Adrenal gland (tissue), 9 donors: ENCODE measurements at regions not wholly inside any gene's neighbourhood (a gene's known extent, or its start where the extent isn't known, plus 50 kb on each side); places are given as distances from the start of the nearest gene placed in this dataset.

ENCODE experiments used
- DNase-seq, 7 donors: peaks; one replicate each; pipeline ENCODE4 v3.0.0-alpha.2; 2019 to 2020
- H3K27ac ChIP-seq, 5 donors: fragments of 200-600 bp; sonication (generic) in 4 of 5; 1 replicate in 3 of 5; 2 replicates in 2 of 5; pipeline versions ENCODE4 v1.5.1 to v1.8.0; 2016 to 2020; ENCODE audit warnings: mild to moderate bottlenecking in 1 of 5
- H3K27me3 ChIP-seq: fragments of 200-600 bp; 2 replicates; pipeline ENCODE4 v1.8.0; 2021
- H3K36me3 ChIP-seq, 2 donors: fragments of 200-600 bp; replicated peaks in 1 of 2; 1 replicate in 1 of 2; 2 replicates in 1 of 2; pipeline versions ENCODE4 v1.5.1 to v1.8.0; 2018 to 2022
- H3K4me1 ChIP-seq, 2 donors: fragments of 200-600 bp; replicated peaks in 1 of 2; 1 replicate in 1 of 2; 2 replicates in 1 of 2; pipeline versions ENCODE4 v1.5.1 to v1.8.0; 2018 to 2021
- H3K4me3 ChIP-seq, 4 donors: fragments of 200-600 bp; sonication (generic) in 3 of 4; one replicate each; pipeline ENCODE4 v1.5.1; 2016 to 2018
- H3K9me3 ChIP-seq, 3 donors: fragments of 200-600 bp; sonication (generic) in 1 of 3; replicated peaks in 1 of 3; 1 replicate in 2 of 3; 2 replicates in 1 of 3; pipeline versions ENCODE4 v1.5.1 to v1.8.0; 2016 to 2021
- POLR2A ChIP-seq, 2 donors: fragments of 450-650 bp; IDR thresholded peaks; one replicate each; pipeline ENCODE4 v1.6.1; 2017; ENCODE audit warnings: antibody characterized with exemption in 2 of 2, mild to moderate bottlenecking in 2 of 2, moderate library complexity in 1 of 2
- WGBS, 4 donors: extraction: QIAGEN DNeasy Blood & Tissue Kit in 2 of 4; methylation state at CpG; one replicate each; pipeline versions ENCODE4 v1.1.5 to v1.1.7; 2013 to 2017; 5-methylcytosine and 5-hydroxymethylcytosine counted together
- intact Hi-C, 2 donors: fragments of 100-400 bp; cut with DNase I; formaldehyde crosslinking; loops; one replicate each; pipeline versions ENCODE4 v1.14.1 to v1.15.0; 2022 to 2023
- TF ChIP-seq, protein P1 (sequence below), 6 experiments: fragments of 450-650 bp in 4 of 6; fragments of 200-600 bp in 2 of 6; sonication (generic) in 1 of 6; IDR thresholded peaks; 1 replicate in 5 of 6; 2 replicates in 1 of 6; pipeline versions ENCODE4 v1.5.1 to v1.8.0; 2016 to 2021; ENCODE audit warnings: antibody characterized with exemption in 6 of 6, mild to moderate bottlenecking in 2 of 6, moderate library complexity in 1 of 6
- donor health status: healthy with polysubstance abuse.
- donor health status: Bipolar disorder and iron deficiency.
- donor health status: DM: yes; HTN: yes; CAD: no.
- donor health status: DM: no; HTN: no; CAD: no.
- donor health status: DM: no; HTN: no; CAD: no.

DNA sequence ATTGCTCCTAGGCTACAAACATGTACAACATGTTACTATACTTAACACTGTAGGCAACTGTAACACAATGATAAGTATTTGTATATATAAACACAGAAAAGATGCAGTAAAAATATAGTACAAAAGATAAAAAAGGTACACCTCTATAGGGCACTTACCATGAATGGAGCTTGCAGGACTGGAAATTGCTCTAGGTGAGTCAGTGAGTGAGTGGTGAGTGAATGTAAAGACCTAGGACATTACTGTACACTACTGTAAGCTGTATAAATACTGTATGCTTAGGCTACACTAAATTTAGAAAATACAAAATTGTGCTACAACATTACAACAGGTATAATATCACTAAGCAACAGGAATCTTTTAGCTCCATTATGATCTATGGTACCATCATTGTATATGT, 312.0 kb upstream of the PREP start:
- no peaks in the 10 kb centered on the region for H3K36me3 ChIP-seq
- intact Hi-C loops, result no loop called here
- H3K27ac ChIP-seq, result no peak overlapping the region

DNA sequence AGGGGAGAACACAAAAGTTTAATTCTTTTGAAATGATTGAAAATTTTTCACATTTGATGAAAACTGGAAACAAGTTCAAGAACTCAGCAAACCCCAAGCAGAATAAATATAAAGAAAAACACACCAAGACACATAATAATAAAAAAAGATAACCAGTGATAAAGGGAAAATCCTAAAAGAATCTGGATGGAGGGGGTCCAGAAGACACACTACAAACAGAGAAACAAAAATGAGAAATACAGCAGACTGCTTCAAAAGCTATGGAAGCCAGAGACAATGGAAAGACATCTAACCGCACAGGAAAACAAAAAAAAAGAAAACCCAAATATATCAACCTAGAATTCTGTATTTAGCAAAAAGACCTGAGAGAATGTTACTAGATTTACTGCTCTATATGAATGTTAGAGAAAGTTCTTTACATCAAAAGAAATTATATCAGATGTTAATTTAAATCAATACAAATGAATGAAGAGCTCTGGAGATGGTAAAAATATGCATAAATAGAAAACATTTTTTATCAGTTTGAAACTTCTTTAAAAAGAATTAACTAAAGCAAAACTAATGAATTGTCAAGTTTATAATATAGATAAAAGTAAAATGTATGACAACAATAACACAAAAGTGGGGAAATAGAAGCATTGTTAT, 310.7 kb upstream of the PREP start:
- TF ChIP-seq, protein P1, sequence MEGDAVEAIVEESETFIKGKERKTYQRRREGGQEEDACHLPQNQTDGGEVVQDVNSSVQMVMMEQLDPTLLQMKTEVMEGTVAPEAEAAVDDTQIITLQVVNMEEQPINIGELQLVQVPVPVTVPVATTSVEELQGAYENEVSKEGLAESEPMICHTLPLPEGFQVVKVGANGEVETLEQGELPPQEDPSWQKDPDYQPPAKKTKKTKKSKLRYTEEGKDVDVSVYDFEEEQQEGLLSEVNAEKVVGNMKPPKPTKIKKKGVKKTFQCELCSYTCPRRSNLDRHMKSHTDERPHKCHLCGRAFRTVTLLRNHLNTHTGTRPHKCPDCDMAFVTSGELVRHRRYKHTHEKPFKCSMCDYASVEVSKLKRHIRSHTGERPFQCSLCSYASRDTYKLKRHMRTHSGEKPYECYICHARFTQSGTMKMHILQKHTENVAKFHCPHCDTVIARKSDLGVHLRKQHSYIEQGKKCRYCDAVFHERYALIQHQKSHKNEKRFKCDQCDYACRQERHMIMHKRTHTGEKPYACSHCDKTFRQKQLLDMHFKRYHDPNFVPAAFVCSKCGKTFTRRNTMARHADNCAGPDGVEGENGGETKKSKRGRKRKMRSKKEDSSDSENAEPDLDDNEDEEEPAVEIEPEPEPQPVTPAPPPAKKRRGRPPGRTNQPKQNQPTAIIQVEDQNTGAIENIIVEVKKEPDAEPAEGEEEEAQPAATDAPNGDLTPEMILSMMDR (IDR thresholded peaks at IDR 0.05), result no peak
- TF ChIP-seq POLR2A (IDR thresholded peaks at IDR 0.05), result no peak
- 77 to 94% (median 86%) methylated on average over 1 of the region's 1 CpG for WGBS, 4 donors
- Histone ChIP-seq H3K27ac (no peak overlapping the region), H3K36me3 (no peaks in the 10 kb centered on the region), H3K4me1 (no peaks in the 10 kb centered on the region), H3K4me3 (no peak overlapping the region), H3K9me3 (peaks cover 0 to 5% (median 4%) of the 10 kb centered on the region in 3 donors), H3K27me3 (no peaks in the 10 kb centered on the region)
- DNase-seq, result no peak
- intact Hi-C loops, result no loop called here

More for the DNA sequence above, 312.0 kb upstream of the PREP start:
- DNase-seq, result no peak
- Histone ChIP-seq H3K4me3 (no peak overlapping the region), H3K4me1 (no peaks in the 10 kb centered on the region), H3K27me3 (no peaks in the 10 kb centered on the region), H3K9me3 (peaks cover 0 to 5% (median 4%) of the 10 kb centered on the region in 3 donors)
- no peak for TF ChIP-seq POLR2A (IDR thresholded peaks at IDR 0.05)
- TF ChIP-seq, protein P1 (IDR thresholded peaks at IDR 0.05), result no peak

- intact Hi-C loops, result no loop called here
- Histone ChIP-seq H3K36me3 (no peaks in the 10 kb centered on the region), H3K27me3 (no peaks in the 10 kb centered on the region), H3K27ac (no peak overlapping the region), H3K9me3 (peaks cover 0 to 5% (median 4%) of the 10 kb centered on the region in 3 donors), H3K4me3 (no peak overlapping the region), H3K4me1 (no peaks in the 10 kb centered on the region)
- TF ChIP-seq, protein P1 (IDR thresholded peaks at IDR 0.05), result no peak
- TF ChIP-seq POLR2A (IDR thresholded peaks at IDR 0.05), result no peak
- DNase-seq, result no peak
- 80 to 98% (median 82%) methylated on average over 2 of the region's 2 CpGs for WGBS, 4 donors
Measured at GRCh38 chr6:105711216-105711615, 308.3 kb upstream of the PREP start.

DNA sequence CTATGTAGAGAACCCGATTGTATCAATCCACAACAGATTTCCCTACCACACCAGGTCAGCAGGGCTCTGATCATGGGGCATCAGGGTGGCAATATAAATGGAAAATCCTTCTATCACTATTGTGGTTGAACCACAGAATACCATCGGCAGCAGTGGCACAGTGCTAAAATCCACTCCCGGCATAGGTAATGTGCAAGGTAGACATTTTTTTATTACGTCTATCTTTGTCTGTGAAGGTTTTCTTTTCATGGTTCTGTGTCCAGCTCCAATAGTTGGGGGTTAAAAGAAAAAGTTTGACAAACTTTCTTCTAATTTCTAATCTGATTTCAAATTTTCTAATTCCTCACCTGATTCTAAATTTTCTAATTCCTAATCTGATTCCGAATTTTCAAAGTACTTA, 302.7 kb upstream of the PREP start:
- TF ChIP-seq, protein P1 (IDR thresholded peaks at IDR 0.05), result no peak
- TF ChIP-seq POLR2A (IDR thresholded peaks at IDR 0.05), result no peak
- no peak for DNase-seq
- Histone ChIP-seq H3K9me3 (no peaks in the 10 kb centered on the region), H3K4me3 (no peak overlapping the region), H3K27me3 (no peaks in the 10 kb centered on the region), H3K27ac (no peak overlapping the region), H3K36me3 (no peaks in the 10 kb centered on the region), H3K4me1 (no peaks in the 10 kb centered on the region)
- intact Hi-C loops, result no loop called here
- WGBS, 4 donors, result 64 to 85% (median 80%) methylated on average over 5 of the region's 5 CpGs
